PC-9 (cell line): ENCODE measurements at regions not wholly inside any gene's neighbourhood (a gene's known extent, or its start where the extent isn't known, plus 50 kb on each side); places are given as distances from the start of the nearest gene placed in this dataset.

Source experiments
- EZH2 ChIP-seq: fragments of 200-600 bp; sonication (generic); IDR thresholded peaks from 2 replicates; pipeline ENCODE4 v1.8.0; 2017; ENCODE audit warnings: antibody characterized with exemption, low read depth
- TF ChIP-seq, protein P1 (sequence below): fragments of 200-600 bp; sonication (generic); conservative IDR thresholded peaks from 2 replicates; pipeline ENCODE4 v1.6.1; 2017; ENCODE audit warnings: mixed run types, antibody characterized with exemption, mild to moderate bottlenecking, moderate library complexity

DNA sequence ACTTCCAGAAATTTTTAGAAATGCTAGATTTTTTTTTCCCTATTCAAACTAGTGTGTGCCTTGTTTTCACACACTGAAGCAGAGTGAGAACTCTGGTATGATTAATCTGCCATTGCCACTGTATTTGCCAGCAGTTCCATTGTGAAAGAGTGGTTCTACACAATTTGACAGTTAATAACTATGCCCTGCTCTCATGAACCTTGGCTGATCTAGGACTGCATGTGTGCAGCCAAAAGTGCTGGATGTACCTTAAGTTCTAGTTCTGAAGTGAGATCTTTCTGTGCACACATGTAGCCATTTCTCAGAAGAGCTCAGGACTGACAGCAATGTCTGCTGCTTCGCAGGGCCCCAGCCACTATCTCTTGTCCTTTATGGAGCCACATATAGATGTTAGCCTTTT, 328.2 kb upstream of the SPRY2 start:
- TF ChIP-seq, protein P1, sequence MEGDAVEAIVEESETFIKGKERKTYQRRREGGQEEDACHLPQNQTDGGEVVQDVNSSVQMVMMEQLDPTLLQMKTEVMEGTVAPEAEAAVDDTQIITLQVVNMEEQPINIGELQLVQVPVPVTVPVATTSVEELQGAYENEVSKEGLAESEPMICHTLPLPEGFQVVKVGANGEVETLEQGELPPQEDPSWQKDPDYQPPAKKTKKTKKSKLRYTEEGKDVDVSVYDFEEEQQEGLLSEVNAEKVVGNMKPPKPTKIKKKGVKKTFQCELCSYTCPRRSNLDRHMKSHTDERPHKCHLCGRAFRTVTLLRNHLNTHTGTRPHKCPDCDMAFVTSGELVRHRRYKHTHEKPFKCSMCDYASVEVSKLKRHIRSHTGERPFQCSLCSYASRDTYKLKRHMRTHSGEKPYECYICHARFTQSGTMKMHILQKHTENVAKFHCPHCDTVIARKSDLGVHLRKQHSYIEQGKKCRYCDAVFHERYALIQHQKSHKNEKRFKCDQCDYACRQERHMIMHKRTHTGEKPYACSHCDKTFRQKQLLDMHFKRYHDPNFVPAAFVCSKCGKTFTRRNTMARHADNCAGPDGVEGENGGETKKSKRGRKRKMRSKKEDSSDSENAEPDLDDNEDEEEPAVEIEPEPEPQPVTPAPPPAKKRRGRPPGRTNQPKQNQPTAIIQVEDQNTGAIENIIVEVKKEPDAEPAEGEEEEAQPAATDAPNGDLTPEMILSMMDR, result no peak
- no peak for TF ChIP-seq EZH2
